ENCODE measurements at regions not wholly inside any gene's neighbourhood (a gene's known extent, or its start where the extent isn't known, plus 50 kb on each side); places are given as distances from the start of the nearest gene placed in this dataset.
A peak's percentile ranks its signal among the peaks of the same experiment; 100 is the strongest.

GRCh38 chr5:155068616-155069100 is 55.1 kb downstream of the KIF4B start:
- DNase-seq (ENCODE audit: extremely low read depth, low read depth) = no peak
- no peak for TF ChIP-seq CTCF (IDR thresholded peaks at IDR 0.05; ENCODE audit: low read depth, low read length)

- TF ChIP-seq CTCF (IDR thresholded peaks at IDR 0.05; ENCODE audit: low read depth, low read length) = no peak
- DNase-seq (ENCODE audit: extremely low read depth, low read depth) = no peak
Measured at GRCh38 chr5:155069961-155070360, 56.4 kb downstream of the KIF4B start.

- no peak for DNase-seq (ENCODE audit: extremely low read depth, low read depth)
- no peak for TF ChIP-seq CTCF (IDR thresholded peaks at IDR 0.05; ENCODE audit: low read depth, low read length)
Measured at GRCh38 chr5:155070781-155071180, 57.2 kb downstream of the KIF4B start.

- no peak for TF ChIP-seq CTCF (IDR thresholded peaks at IDR 0.05; ENCODE audit: low read depth, low read length)
Measured at GRCh38 chr5:155076379-155076778, 62.8 kb downstream of the KIF4B start.

GRCh38 chr5:155079698-155080097 is 66.1 kb downstream of the KIF4B start:
- no peak for TF ChIP-seq CTCF (IDR thresholded peaks at IDR 0.05; ENCODE audit: low read depth, low read length)
- DNase-seq (ENCODE audit: extremely low read depth, low read depth) = no peak

More at GRCh38 chr5:155076379-155076778, 62.8 kb downstream of the KIF4B start:
- DNase-seq (ENCODE audit: extremely low read depth, low read depth) = no peak

GRCh38 chr5:155080721-155081120 is 67.2 kb downstream of the KIF4B start:
- DNase-seq (ENCODE audit: extremely low read depth, low read depth) = peak; percentile 2
- no peak for TF ChIP-seq CTCF (IDR thresholded peaks at IDR 0.05; ENCODE audit: low read depth, low read length)

- TF ChIP-seq CTCF (IDR thresholded peaks at IDR 0.05; ENCODE audit: low read depth, low read length) = no peak
Measured at GRCh38 chr5:155081618-155082017, 68.1 kb downstream of the KIF4B start.

More at GRCh38 chr5:155081618-155082017, 68.1 kb downstream of the KIF4B start:
- DNase-seq (ENCODE audit: extremely low read depth, low read depth) = no peak

Data from AG09319 (cell line).